ENCODE measurements at regions not wholly inside any gene's neighbourhood (a gene's known extent, or its start where the extent isn't known, plus 50 kb on each side); places are given as distances from the start of the nearest gene placed in this dataset.
"Not testable (repeated sequence)": the region's sequence is repeated elsewhere in the genome, so short reads cannot be mapped to it uniquely, and the experiment has no call there.

DNA sequence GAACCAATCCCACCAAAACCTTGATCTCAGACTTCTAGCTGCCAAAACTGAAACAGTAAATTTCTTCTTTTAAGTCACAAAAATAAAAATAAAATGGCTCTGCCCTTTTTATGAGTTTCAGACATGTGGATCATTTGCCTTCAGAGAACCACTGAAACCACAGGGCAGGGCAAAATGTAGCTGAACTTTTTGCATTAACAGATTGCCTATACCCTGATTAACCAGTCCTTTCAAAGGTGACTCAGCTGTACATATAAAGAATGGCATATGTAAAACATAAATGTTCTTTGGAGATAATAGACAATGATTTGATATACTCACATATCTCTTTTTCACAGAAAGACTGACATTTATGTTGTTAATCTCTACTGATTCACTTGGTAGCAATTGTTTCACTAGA is 187.1 kb upstream of the GRIN3A start:
- ATAC-seq (ENCODE audit: low FRiP score in 2 of 2) (no peak), DNase-seq (no peak)
- no peaks in the 10 kb centered on the region for H3K36me3 ChIP-seq
- no peaks in the 10 kb centered on the region for H3K4me1 ChIP-seq
- H3K9me3 ChIP-seq = no peaks in the 10 kb centered on the region
- TF ChIP-seq POLR2A (IDR thresholded peaks at IDR 0.05) (no peak), POLR2AphosphoS5 (IDR thresholded peaks at IDR 0.05) (no peak), EP300 (IDR thresholded peaks at IDR 0.05) (no peak)
- TF ChIP-seq, protein P1, sequence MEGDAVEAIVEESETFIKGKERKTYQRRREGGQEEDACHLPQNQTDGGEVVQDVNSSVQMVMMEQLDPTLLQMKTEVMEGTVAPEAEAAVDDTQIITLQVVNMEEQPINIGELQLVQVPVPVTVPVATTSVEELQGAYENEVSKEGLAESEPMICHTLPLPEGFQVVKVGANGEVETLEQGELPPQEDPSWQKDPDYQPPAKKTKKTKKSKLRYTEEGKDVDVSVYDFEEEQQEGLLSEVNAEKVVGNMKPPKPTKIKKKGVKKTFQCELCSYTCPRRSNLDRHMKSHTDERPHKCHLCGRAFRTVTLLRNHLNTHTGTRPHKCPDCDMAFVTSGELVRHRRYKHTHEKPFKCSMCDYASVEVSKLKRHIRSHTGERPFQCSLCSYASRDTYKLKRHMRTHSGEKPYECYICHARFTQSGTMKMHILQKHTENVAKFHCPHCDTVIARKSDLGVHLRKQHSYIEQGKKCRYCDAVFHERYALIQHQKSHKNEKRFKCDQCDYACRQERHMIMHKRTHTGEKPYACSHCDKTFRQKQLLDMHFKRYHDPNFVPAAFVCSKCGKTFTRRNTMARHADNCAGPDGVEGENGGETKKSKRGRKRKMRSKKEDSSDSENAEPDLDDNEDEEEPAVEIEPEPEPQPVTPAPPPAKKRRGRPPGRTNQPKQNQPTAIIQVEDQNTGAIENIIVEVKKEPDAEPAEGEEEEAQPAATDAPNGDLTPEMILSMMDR (IDR thresholded peaks at IDR 0.05) = no peak
- H3K27ac ChIP-seq = no peak overlapping the region
- no peaks in the 10 kb centered on the region for H3K27me3 ChIP-seq
- no peak overlapping the region for H3K4me3 ChIP-seq

DNA sequence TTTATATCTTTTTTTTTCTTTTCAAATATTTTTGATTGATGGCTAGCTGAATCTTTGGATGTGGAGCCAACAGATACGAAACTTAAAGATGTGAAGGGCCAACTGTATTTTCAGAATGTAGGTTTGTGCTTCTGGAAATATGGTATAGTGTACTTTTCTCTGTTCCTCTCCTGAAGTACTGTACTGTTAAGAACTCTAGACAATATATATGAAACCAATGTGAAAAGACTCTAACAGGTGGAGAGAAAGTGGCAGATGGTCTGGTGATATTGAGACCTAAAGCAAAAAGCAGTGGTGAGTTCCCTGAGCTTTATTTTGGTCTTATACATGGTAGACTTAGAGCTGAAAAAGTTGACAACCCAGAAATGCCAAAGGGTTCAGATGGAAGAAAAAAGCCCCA is 185.0 kb upstream of the GRIN3A start:
- ATAC-seq (ENCODE audit: low FRiP score in 2 of 2) = no peak
- DNase-seq = no peak
- Histone ChIP-seq H3K27me3 (no peaks in the 10 kb centered on the region), H3K4me3 (no peak overlapping the region), H3K4me1 (no peaks in the 10 kb centered on the region), H3K9me3 (no peaks in the 10 kb centered on the region), H3K27ac (no peak overlapping the region), H3K36me3 (no peaks in the 10 kb centered on the region)
- TF ChIP-seq POLR2AphosphoS5 (IDR thresholded peaks at IDR 0.05) = no peak
- TF ChIP-seq, protein P1 (IDR thresholded peaks at IDR 0.05) = no peak
- no peak for TF ChIP-seq POLR2A (IDR thresholded peaks at IDR 0.05)
- no peak for TF ChIP-seq EP300 (IDR thresholded peaks at IDR 0.05)
- WGBS, 2 donors = 76 to 86% methylated on average over 1 of the region's 1 CpG

DNA sequence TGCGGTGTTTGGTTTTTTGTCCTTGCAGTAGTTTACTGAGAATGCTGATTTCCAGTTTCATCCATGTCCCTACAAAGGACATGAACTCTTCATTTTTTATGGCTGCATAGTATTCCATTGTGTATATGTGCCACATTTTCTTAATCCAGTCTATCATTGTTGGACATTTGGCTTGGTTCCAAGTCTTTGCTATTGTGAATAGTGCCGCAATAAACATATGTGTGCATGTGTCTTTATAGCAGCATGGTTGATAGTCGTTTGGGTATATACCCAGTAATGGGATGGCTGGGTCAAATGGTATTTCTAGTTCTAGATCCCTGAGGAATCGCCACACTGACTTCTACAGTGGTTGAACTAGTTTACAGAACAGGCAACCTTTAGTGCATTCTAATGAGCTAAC is 178.5 kb upstream of the GRIN3A start:
- 45 to 87% methylated on average over 2 to 4 of the region's 4 CpGs for WGBS, 2 donors

DNA sequence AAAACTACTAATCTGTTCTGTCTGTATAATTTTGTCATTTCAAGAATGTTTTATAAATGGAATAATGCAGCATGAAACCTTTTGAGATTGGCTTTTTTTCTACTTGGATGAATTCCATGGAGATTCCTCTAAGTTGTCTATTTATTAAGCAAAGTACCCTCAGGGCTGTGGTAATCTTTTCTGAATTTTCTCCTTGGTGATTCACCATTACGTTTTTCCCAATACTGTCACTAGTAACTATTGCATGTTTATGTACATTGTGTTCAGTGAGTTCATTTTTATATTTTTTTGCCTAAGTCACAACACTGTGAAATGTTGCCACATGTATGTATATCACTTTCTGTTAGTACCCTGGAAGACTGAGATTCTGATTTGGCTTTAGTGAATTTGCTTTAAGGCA is 177.0 kb upstream of the GRIN3A start:
- Histone ChIP-seq H3K36me3 (no peaks in the 10 kb centered on the region), H3K4me1 (no peaks in the 10 kb centered on the region), H3K9me3 (no peaks in the 10 kb centered on the region), H3K4me3 (no peak overlapping the region), H3K27ac (no peak overlapping the region), H3K27me3 (no peaks in the 10 kb centered on the region)
- 46 to 48% methylated on average over 1 of the region's 1 CpG for WGBS, 2 donors
- DNase-seq (no peak), ATAC-seq (ENCODE audit: low FRiP score in 2 of 2) (no peak)
- TF ChIP-seq POLR2AphosphoS5 (IDR thresholded peaks at IDR 0.05) = no peak

More for the DNA sequence above, 178.5 kb upstream of the GRIN3A start:
- ATAC-seq (ENCODE audit: low FRiP score in 2 of 2); H3K27ac ChIP-seq; DNase-seq; H3K4me3 ChIP-seq; H3K27me3 ChIP-seq; H3K4me1 ChIP-seq; H3K36me3 ChIP-seq; H3K9me3 ChIP-seq: not testable (repeated sequence)

DNA sequence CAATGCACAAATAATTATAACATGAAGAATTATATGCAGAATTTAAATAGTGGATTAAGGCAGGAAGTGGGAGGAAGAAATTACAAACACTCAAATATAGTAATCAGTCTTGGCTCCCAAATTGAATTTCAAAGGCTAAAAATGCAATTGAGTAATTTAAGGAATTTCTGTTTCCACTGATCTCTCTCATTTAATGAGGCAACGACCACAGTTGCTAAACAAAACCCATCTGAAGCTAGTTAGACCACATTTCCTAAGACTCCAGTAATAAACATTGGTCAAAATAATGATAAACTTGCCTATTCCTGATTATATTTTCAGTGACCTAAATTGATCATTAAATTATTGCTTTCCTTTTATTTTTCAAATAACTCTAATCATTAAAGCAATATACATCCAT is 174.3 kb upstream of the GRIN3A start:
- TF ChIP-seq, protein P1 (IDR thresholded peaks at IDR 0.05) = no peak
- TF ChIP-seq POLR2AphosphoS5 (IDR thresholded peaks at IDR 0.05) = no peak
- no peak for TF ChIP-seq EP300 (IDR thresholded peaks at IDR 0.05)
- TF ChIP-seq POLR2A (IDR thresholded peaks at IDR 0.05) = no peak
- Histone ChIP-seq H3K27ac (no peak overlapping the region), H3K9me3 (peaks cover 0 to 3% (median 0%) of the 10 kb centered on the region in 4 donors), H3K36me3 (no peaks in the 10 kb centered on the region), H3K4me3 (no peak overlapping the region), H3K27me3 (no peaks in the 10 kb centered on the region), H3K4me1 (no peaks in the 10 kb centered on the region)
- ATAC-seq (ENCODE audit: low FRiP score in 2 of 2) = no peak
- no peak for DNase-seq
- WGBS, 2 donors = 44 to 50% methylated on average over 1 of the region's 1 CpG

DNA sequence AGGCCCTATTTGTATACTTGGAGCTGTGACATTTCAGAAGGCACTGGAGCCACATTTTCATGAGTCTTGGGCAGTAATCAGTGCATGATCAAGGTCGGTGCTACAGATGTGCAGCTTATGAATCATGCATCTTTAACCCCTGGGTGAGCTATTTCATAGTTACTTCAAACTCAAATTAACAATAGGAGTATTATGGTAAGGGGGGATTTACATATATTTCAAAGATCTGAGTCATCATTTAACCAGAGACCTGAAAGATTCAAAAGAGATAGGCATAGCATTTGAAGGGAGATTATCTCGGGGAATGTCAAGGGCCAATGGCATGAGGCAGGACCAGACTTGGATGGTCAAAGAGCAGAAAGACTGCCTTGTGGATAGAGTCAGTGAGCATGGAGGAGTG is 169.0 kb upstream of the GRIN3A start:
- H3K36me3 ChIP-seq = no peaks in the 10 kb centered on the region

More for the DNA sequence above, 169.0 kb upstream of the GRIN3A start:
- Histone ChIP-seq H3K27me3 (no peaks in the 10 kb centered on the region), H3K4me3 (no peak overlapping the region), H3K9me3 (peaks cover 0 to 3% (median 0%) of the 10 kb centered on the region in 4 donors), H3K27ac (no peak overlapping the region), H3K4me1 (no peaks in the 10 kb centered on the region)
- no peak for TF ChIP-seq POLR2AphosphoS5 (IDR thresholded peaks at IDR 0.05)
- TF ChIP-seq, protein P1 (IDR thresholded peaks at IDR 0.05) = no peak
- no peak for TF ChIP-seq EP300 (IDR thresholded peaks at IDR 0.05)
- TF ChIP-seq POLR2A (IDR thresholded peaks at IDR 0.05) = no peak
- DNase-seq (no peak), ATAC-seq (ENCODE audit: low FRiP score in 2 of 2) (no peak)
- 85 to 91% methylated on average over 2 of the region's 2 CpGs for WGBS, 2 donors

All from upper lobe of left lung (tissue), 6 donors.